HCT116 (cell line): ENCODE measurements at regions not wholly inside any gene's neighbourhood (a gene's known extent, or its start where the extent isn't known, plus 50 kb on each side); places are given as distances from the start of the nearest gene placed in this dataset.

Experiments used
- ATAC-seq: fragments of 200-7000 bp; cut with Tn5 transposase; 2 replicates; pipeline ENCODE4 v1.9.1; 2020; ENCODE audit warnings: mild to moderate bottlenecking, moderate library complexity
- BruUV-seq: library from RNA; stranded (reverse); fragments of 400-500 nt; replicated peaks from 2 replicates; lab custom pipeline; 2021; lab: Mats Ljungman, UMichigan
- CTCF ChIA-PET: fragments of 300-600 bp; sonication (Branson Sonifier 250); formaldehyde crosslinking; loops from one replicate; lab custom pipeline; 2021; ENCODE audit warnings: antibody characterized with exemption; lab: Charles Lee
- POLR2A ChIA-PET: fragments of 300-600, 350-600 bp; sonication (Branson Sonifier 250); formaldehyde crosslinking; loops from one replicate; lab custom pipeline; 2021; ENCODE audit warnings: antibody characterized with exemption; lab: Charles Lee
- RAD21 ChIA-PET, 2 experiments: fragments of 300-600 bp; sonication (Branson Sonifier 250); formaldehyde crosslinking; loops; one replicate each; lab custom pipeline; 2023; ENCODE audit warnings: low total read pairs in 2 of 2; ENCODE audit not compliant: uncharacterized antibody in 2 of 2, unreplicated experiment in 2 of 2, low non-redundant PET in 1 of 2; lab: Charles Lee
- DNase-seq: peaks from one replicate; pipeline ENCODE4 v3.0.0-alpha.2; 2010; ENCODE audit warnings: low read depth, low spot score
- H2AFZ ChIP-seq: fragments of 200-600 bp; shearing (Covaris generic), sonication (generic); 2 replicates; pipeline ENCODE4 v1.6.1; 2017; ENCODE audit warnings: low read depth, mixed run types, mixed read lengths, antibody characterized with exemption, low read length; ENCODE audit not compliant: poor library complexity, severe bottlenecking
- H3K27ac ChIP-seq: 2 replicates; pipeline ENCODE4 v1.5.1; 2012; ENCODE audit warnings: low read depth, low read length
- H3K27me3 ChIP-seq: fragments of 200-600 bp; sonication (generic); 2 replicates; pipeline ENCODE4 v1.6.1; 2016; ENCODE audit warnings: mixed run types, low read length, mixed read lengths; ENCODE audit not compliant: insufficient read depth
- H3K36me3 ChIP-seq, 2 experiments: fragments of 200-500 bp in 1 of 2; fragments of 200-600 bp in 1 of 2; sonication (Bioruptor generic) in 1 of 2; sonication (generic) in 1 of 2; 2 replicates each; pipeline versions ENCODE4 v1.5.1 to v1.6.1; 2014 to 2016; ENCODE audit warnings: low read length in 2 of 2, inconsistent platforms in 1 of 2, mixed read lengths in 1 of 2, mixed run types in 1 of 2; ENCODE audit not compliant: insufficient read depth in 2 of 2, control insufficient read depth in 1 of 2
- H3K4me1 ChIP-seq, 2 experiments: fragments of 200-600 bp in 1 of 2; sonication (generic) in 1 of 2; 2 replicates each; pipeline versions ENCODE4 v1.5.1 to v1.6.1; 2012 to 2017; ENCODE audit warnings: low read length in 2 of 2, inconsistent platforms in 1 of 2, mild to moderate bottlenecking in 1 of 2, mixed read lengths in 1 of 2, mixed run types in 1 of 2, moderate library complexity in 1 of 2; ENCODE audit not compliant: insufficient read depth in 2 of 2, control insufficient read depth in 1 of 2
- H3K4me2 ChIP-seq: fragments of 200-600 bp; sonication (generic); 2 replicates; pipeline ENCODE4 v1.6.1; 2017; ENCODE audit warnings: mixed run types, low read length, mixed read lengths
- H3K4me3 ChIP-seq, 2 experiments: fragments of 200-600 bp in 1 of 2; sonication (generic) in 1 of 2; replicated peaks in 1 of 2; 2 replicates each; pipeline ENCODE4 v1.5.1; 2011 to 2016; ENCODE audit warnings: low read length in 2 of 2, control low read depth in 1 of 2, low read depth in 1 of 2, mild to moderate bottlenecking in 1 of 2, mixed read lengths in 1 of 2, mixed run types in 1 of 2
- H3K79me2 ChIP-seq: fragments of 200-600 bp; sonication (generic); 2 replicates; pipeline ENCODE4 v1.6.1; 2017; ENCODE audit warnings: mild to moderate bottlenecking, mixed run types, low read length, moderate library complexity, mixed read lengths; ENCODE audit not compliant: insufficient read depth
- H3K9ac ChIP-seq: fragments of 200-600 bp; sonication (generic); 2 replicates; pipeline ENCODE4 v1.6.1; 2016; ENCODE audit warnings: low read length, mixed read lengths
- H3K9me2 ChIP-seq: fragments of 200-600 bp; sonication (generic), shearing (Covaris generic); 2 replicates; pipeline ENCODE4 v1.6.1; 2017; ENCODE audit warnings: mixed run types, mild to moderate bottlenecking, moderate library complexity; ENCODE audit not compliant: insufficient read depth
- H3K9me3 ChIP-seq, 2 experiments: fragments of 200-500 bp in 1 of 2; fragments of 200-600 bp in 1 of 2; sonication (Bioruptor generic) in 1 of 2; sonication (generic) in 1 of 2; 2 replicates each; pipeline ENCODE4 v1.6.1; 2014 to 2017; ENCODE audit warnings: low read length in 2 of 2, mixed read lengths in 2 of 2, inconsistent platforms in 1 of 2, low read depth in 1 of 2, mild to moderate bottlenecking in 1 of 2, mixed run types in 1 of 2, moderate library complexity in 1 of 2; ENCODE audit not compliant: control insufficient read depth in 1 of 2, insufficient read depth in 1 of 2
- H4K20me1 ChIP-seq: fragments of 200-600 bp; sonication (generic), shearing (Covaris generic); 2 replicates; pipeline ENCODE4 v1.6.1; 2017; ENCODE audit warnings: mixed run types, mild to moderate bottlenecking, moderate library complexity; ENCODE audit not compliant: insufficient read depth
- CBX3 ChIP-seq: IDR thresholded peaks from 2 replicates; pipeline ENCODE4 v1.6.1; 2012; ENCODE audit warnings: low read depth
- CEBPB ChIP-seq: IDR thresholded peaks from 2 replicates; pipeline ENCODE4 v1.6.1; 2012; ENCODE audit warnings: low read depth
- EGR1 ChIP-seq: IDR thresholded peaks from 2 replicates; pipeline ENCODE4 v1.6.1; 2012; ENCODE audit warnings: low read depth
- ELF1 ChIP-seq: IDR thresholded peaks from 2 replicates; pipeline ENCODE4 v1.6.1; 2012; ENCODE audit warnings: low read depth, borderline replicate concordance
- EZH2 ChIP-seq: fragments of 200-600 bp; sonication (generic); IDR thresholded peaks from 2 replicates; pipeline ENCODE4 v1.6.1; 2017; ENCODE audit warnings: antibody characterized with exemption, mixed run types
- EZH2phosphoT487 ChIP-seq: fragments of 200-600 bp; IDR thresholded peaks from 2 replicates; pipeline ENCODE4 v1.6.1; 2018; ENCODE audit warnings: antibody characterized with exemption, borderline replicate concordance
- FOSL1 ChIP-seq: IDR thresholded peaks from 2 replicates; pipeline ENCODE4 v1.6.1; 2012; ENCODE audit warnings: low read depth
- JUND ChIP-seq: IDR thresholded peaks from 2 replicates; pipeline ENCODE4 v1.6.1; 2012
- POLR2A ChIP-seq: IDR thresholded peaks from 2 replicates; pipeline ENCODE4 v1.7.0; 2011; ENCODE audit warnings: borderline replicate concordance; ENCODE audit not compliant: insufficient read depth, insufficient read length; ENCODE audit errors: extremely low read depth
- POLR2AphosphoS5 ChIP-seq: IDR thresholded peaks from 2 replicates; pipeline ENCODE4 v1.6.1; 2011; ENCODE audit warnings: mild to moderate bottlenecking, low read depth, low read length, moderate library complexity
- RAD21 ChIP-seq: IDR thresholded peaks from 2 replicates; pipeline ENCODE4 v1.6.1; 2012; ENCODE audit warnings: low read depth, mild to moderate bottlenecking
- REST ChIP-seq: IDR thresholded peaks from 2 replicates; pipeline ENCODE4 v1.6.1; 2012; ENCODE audit warnings: low read depth
- SIN3A ChIP-seq: IDR thresholded peaks from 2 replicates; pipeline ENCODE4 v1.6.1; 2012; ENCODE audit warnings: low read depth
- SP1 ChIP-seq: IDR thresholded peaks from 2 replicates; pipeline ENCODE4 v1.6.1; 2012; ENCODE audit warnings: low read depth
- SRF ChIP-seq: IDR thresholded peaks from 2 replicates; pipeline ENCODE4 v1.6.1; 2012; ENCODE audit warnings: low read depth
- TCF7L2 ChIP-seq: IDR thresholded peaks from 2 replicates; pipeline ENCODE4 v1.7.0; 2011; ENCODE audit warnings: borderline replicate concordance, inconsistent platforms; ENCODE audit not compliant: insufficient read depth, insufficient read length; ENCODE audit errors: extremely low read depth
- ZNF274 ChIP-seq: fragments of 200-500 bp; sonication (Bioruptor generic); IDR thresholded peaks from 2 replicates; pipeline ENCODE4 v1.6.1; 2014; ENCODE audit warnings: mild to moderate bottlenecking, low read depth, low read length, inconsistent platforms
- intact Hi-C: fragments of 100-400 bp; cut with micrococcal nuclease; formaldehyde crosslinking; loops from 2 replicates; pipeline ENCODE4 v1.10.0; 2022
- TF ChIP-seq, protein P1 (sequence below), 3 experiments: fragments of 200-600 bp in 1 of 3; sonication (generic) in 1 of 3; IDR thresholded peaks in 2 of 3; conservative IDR thresholded peaks in 1 of 3; 2 replicates each; pipeline ENCODE4 v1.5.1; 2012 to 2017; ENCODE audit warnings: low read depth in 2 of 3, low read length in 2 of 3, antibody characterized with exemption in 1 of 3, borderline replicate concordance in 1 of 3, control low read depth in 1 of 3, mild to moderate bottlenecking in 1 of 3, mixed read lengths in 1 of 3, mixed run types in 1 of 3, moderate library complexity in 1 of 3; ENCODE audit not compliant: insufficient read depth in 1 of 3
- TF ChIP-seq, protein P2 (sequence below): IDR thresholded peaks from 2 replicates; pipeline ENCODE4 v1.6.1; 2012

DNA sequence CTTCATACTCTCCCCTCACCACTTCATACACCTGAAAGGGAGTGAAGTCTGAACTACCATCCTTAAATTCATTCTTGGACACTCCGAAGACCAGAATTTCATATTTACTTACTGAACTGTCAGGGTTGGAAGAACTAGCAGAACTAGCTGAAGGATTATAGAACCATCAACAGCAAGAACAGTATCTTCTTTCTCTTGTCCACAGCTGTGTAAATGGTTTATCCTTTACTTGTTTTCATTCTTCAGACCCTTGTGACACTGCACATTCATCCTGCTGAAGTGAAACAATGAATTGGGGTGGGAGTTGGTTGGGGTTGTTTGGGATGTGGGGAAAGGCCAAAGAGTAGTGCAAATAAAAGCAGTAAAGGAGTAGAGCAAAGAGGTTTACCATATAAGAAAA is 350.9 kb downstream of the ZIC1 start:
- Histone ChIP-seq H4K20me1 (no peaks in the 10 kb centered on the region), H3K36me3 (no peaks in the 10 kb centered on the region), H3K9ac (no peak overlapping the region), H3K4me2 (no peak overlapping the region), H3K27me3 (no peaks in the 10 kb centered on the region), H3K4me1 (no peaks in the 10 kb centered on the region), H3K9me2 (0 out of 2 replicates have a peak, but pooled peaks cover 2% of the 10 kb centered on the region), H2AFZ (no peak overlapping the region), H3K9me3 (no peaks in the 10 kb centered on the region), H3K27ac (no peak overlapping the region), H3K4me3 (no peak overlapping the region), H3K79me2 (no peaks in the 10 kb centered on the region)
- ATAC-seq (no peak), DNase-seq (no peak)
- ChIA-PET POLR2A (no interaction called here), CTCF (no interaction called here), RAD21 (no interaction called here)
- intact Hi-C loops, result no loop called here
- TF ChIP-seq RAD21 (no peak), EZH2phosphoT487 (no peak), EZH2 (no peak), TCF7L2 (no peak), CEBPB (no peak), SIN3A (no peak), JUND (no peak), ELF1 (no peak), EGR1 (no peak), REST (no peak), SP1 (no peak), CBX3 (no peak), SRF (no peak), POLR2A (no peak), POLR2AphosphoS5 (no peak), ZNF274 (no peak), FOSL1 (no peak)
- TF ChIP-seq, protein P1, sequence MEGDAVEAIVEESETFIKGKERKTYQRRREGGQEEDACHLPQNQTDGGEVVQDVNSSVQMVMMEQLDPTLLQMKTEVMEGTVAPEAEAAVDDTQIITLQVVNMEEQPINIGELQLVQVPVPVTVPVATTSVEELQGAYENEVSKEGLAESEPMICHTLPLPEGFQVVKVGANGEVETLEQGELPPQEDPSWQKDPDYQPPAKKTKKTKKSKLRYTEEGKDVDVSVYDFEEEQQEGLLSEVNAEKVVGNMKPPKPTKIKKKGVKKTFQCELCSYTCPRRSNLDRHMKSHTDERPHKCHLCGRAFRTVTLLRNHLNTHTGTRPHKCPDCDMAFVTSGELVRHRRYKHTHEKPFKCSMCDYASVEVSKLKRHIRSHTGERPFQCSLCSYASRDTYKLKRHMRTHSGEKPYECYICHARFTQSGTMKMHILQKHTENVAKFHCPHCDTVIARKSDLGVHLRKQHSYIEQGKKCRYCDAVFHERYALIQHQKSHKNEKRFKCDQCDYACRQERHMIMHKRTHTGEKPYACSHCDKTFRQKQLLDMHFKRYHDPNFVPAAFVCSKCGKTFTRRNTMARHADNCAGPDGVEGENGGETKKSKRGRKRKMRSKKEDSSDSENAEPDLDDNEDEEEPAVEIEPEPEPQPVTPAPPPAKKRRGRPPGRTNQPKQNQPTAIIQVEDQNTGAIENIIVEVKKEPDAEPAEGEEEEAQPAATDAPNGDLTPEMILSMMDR (IDR thresholded peaks at IDR 0.05 in 2 of 3, conservative IDR thresholded peaks at IDR 0.05 in 1 of 3; ENCODE audit: borderline replicate concordance in 1 of 3, insufficient read depth in 1 of 3, low read depth in 2 of 3, low read length in 2 of 3), result no peak
- TF ChIP-seq, protein P2, sequence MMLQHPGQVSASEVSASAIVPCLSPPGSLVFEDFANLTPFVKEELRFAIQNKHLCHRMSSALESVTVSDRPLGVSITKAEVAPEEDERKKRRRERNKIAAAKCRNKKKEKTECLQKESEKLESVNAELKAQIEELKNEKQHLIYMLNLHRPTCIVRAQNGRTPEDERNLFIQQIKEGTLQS, result no peak
- no TSS peak for BruUV-seq
